HG03575 (cell line): ENCODE measurements at regions not wholly inside any gene's neighbourhood (a gene's known extent, or its start where the extent isn't known, plus 50 kb on each side); places are given as distances from the start of the nearest gene placed in this dataset.

Source experiments
- ATAC-seq: cut with Tn5 transposase; IDR thresholded peaks from one replicate; pipeline ENCODE4 v1.9.1; 2021; ENCODE audit not compliant: unreplicated experiment, insufficient number of reproducible peaks, low FRiP score; ENCODE audit errors: extremely low read depth

GRCh38 chr6:81694855-81695254 is 57.6 kb downstream of the TENT5A start:
- no peak for ATAC-seq

- ATAC-seq, result no peak
Observed at GRCh38 chr6:81694207-81694606, 58.3 kb downstream of the TENT5A start.

GRCh38 chr6:81693266-81693665 is 59.2 kb downstream of the TENT5A start:
- ATAC-seq, result no peak

GRCh38 chr6:81690073-81690472 is 62.4 kb downstream of the TENT5A start:
- no peak for ATAC-seq

- no peak for ATAC-seq
Observed at GRCh38 chr6:81689580-81689979, 62.9 kb downstream of the TENT5A start.

- no peak for ATAC-seq
Observed at GRCh38 chr6:81683912-81684311, 68.6 kb downstream of the TENT5A start.

GRCh38 chr6:81682858-81683620 is 69.4 kb downstream of the TENT5A start:
- no peak for ATAC-seq

- ATAC-seq, result no peak
Observed at GRCh38 chr6:81682235-81682795, 70.2 kb downstream of the TENT5A start.

GRCh38 chr6:81669445-81669844 is 83.0 kb downstream of the TENT5A start:
- ATAC-seq, result no peak

GRCh38 chr6:81668615-81669047 is 83.8 kb downstream of the TENT5A start:
- ATAC-seq, result no peak

- no peak for ATAC-seq
Observed at GRCh38 chr6:81666481-81666880, 86.0 kb downstream of the TENT5A start.

GRCh38 chr6:81656231-81656630 is 96.2 kb downstream of the TENT5A start:
- ATAC-seq, result no peak

GRCh38 chr6:81655696-81656095 is 96.8 kb downstream of the TENT5A start:
- ATAC-seq, result no peak

- ATAC-seq, result no peak
Observed at GRCh38 chr6:81648502-81648901, 104.0 kb downstream of the TENT5A start.

- ATAC-seq, result no peak
Observed at GRCh38 chr6:81643156-81643555, 109.3 kb downstream of the TENT5A start.

GRCh38 chr6:81640891-81641290 is 111.6 kb downstream of the TENT5A start:
- ATAC-seq, result no peak

GRCh38 chr6:81640126-81640525 is 112.4 kb downstream of the TENT5A start:
- ATAC-seq, result no peak

- ATAC-seq, result no peak
Observed at GRCh38 chr6:81638366-81638765, 114.1 kb downstream of the TENT5A start.

GRCh38 chr6:81636930-81637568 is 115.4 kb downstream of the TENT5A start:
- ATAC-seq, result no peak

GRCh38 chr6:81634155-81634880 is 118.2 kb downstream of the TENT5A start:
- ATAC-seq, result no peak
